ENCODE measurements at regions not wholly inside any gene's neighbourhood (a gene's known extent, or its start where the extent isn't known, plus 50 kb on each side); places are given as distances from the start of the nearest gene placed in this dataset.

DNA sequence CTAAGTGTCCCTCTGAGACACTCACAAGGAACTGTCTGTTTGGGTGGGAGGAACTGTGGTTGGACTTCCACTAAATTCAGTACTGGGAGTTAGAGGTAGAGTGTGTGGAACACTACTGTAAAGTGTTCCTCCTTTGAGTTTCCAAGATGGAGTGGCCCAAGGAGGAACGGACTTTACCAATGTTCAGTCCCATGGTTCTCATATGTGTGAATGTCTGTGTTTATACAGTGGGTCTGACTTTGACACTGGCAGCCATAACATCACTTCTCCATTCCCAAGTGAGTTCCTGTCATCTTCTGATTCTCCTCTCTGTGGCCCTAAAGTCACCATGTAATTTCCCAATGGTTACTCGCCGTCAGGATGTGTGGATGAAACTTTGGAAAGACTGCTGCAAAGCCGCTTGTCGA, 136.8 kb upstream of the SERP2 start:
- TF ChIP-seq, protein P1, sequence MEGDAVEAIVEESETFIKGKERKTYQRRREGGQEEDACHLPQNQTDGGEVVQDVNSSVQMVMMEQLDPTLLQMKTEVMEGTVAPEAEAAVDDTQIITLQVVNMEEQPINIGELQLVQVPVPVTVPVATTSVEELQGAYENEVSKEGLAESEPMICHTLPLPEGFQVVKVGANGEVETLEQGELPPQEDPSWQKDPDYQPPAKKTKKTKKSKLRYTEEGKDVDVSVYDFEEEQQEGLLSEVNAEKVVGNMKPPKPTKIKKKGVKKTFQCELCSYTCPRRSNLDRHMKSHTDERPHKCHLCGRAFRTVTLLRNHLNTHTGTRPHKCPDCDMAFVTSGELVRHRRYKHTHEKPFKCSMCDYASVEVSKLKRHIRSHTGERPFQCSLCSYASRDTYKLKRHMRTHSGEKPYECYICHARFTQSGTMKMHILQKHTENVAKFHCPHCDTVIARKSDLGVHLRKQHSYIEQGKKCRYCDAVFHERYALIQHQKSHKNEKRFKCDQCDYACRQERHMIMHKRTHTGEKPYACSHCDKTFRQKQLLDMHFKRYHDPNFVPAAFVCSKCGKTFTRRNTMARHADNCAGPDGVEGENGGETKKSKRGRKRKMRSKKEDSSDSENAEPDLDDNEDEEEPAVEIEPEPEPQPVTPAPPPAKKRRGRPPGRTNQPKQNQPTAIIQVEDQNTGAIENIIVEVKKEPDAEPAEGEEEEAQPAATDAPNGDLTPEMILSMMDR (IDR thresholded peaks at IDR 0.05): no peak
- H3K36me3 ChIP-seq (ENCODE audit: control insufficient read depth, insufficient read depth, low read length): no peaks in the 10 kb centered on the region
- H3K27me3 ChIP-seq (ENCODE audit: control insufficient read depth, insufficient read depth, low read length): no peaks in the 10 kb centered on the region
- WGBS (ENCODE audit: insufficient coverage): 94% methylated on average over 5 of the region's 5 CpGs
- Mint-ChIP-seq H3K9me3 (no peaks in the 10 kb centered on the region), H3K4me1 (peaks cover 7 to 14% of the 10 kb centered on the region in 2 donors), H3K4me3 (no peak overlapping the region), H3K27me3 (ENCODE audit: low read depth in 2 of 2) (peaks cover 0 to 7% of the 10 kb centered on the region in 2 donors), H3K27ac (peak overlapping the region in 1 of 2 donors; percentile 28), H3K36me3 (no peaks in the 10 kb centered on the region)
- no peak overlapping the region for H3K4me3 ChIP-seq (ENCODE audit: low read length)
- H3K4me1 ChIP-seq (ENCODE audit: control insufficient read depth, insufficient read depth, low read length): peaks cover 4% of the 10 kb centered on the region
- DNase-seq (no peak), ATAC-seq (no peak)
- H3K27ac ChIP-seq (ENCODE audit: low read length): no peak overlapping the region
- no peaks in the 10 kb centered on the region for H3K9me3 ChIP-seq (ENCODE audit: control insufficient read depth, insufficient read depth, low read length)
- intact Hi-C loops (cut with micrococcal nuclease): no loop called here

DNA sequence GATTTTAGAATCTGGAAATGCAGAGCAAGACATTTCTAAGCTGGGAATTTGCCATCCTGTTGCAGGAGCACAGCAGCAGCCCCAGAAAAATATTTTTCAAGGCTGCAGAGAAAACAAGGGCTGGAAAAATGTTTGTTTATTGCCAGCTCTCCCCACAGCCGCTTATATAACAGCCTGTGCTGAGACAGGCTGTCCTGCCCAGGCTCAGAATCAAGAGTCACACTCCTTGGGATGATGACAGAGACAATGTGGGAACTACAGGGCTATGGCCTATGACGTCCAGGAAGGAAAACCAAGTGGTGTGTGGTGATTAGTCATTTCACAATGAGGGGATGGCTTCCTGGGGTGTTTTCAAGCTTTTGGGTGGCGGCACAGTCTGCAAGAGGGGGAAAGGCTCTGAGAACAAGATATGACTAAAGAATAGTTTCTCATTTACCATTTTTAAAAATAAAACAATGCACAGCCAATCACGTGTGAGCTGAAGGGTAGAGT, 136.3 kb upstream of the SERP2 start:
- Histone ChIP-seq H3K9me3 (ENCODE audit: control insufficient read depth, insufficient read depth, low read length) (no peaks in the 10 kb centered on the region), H3K4me1 (ENCODE audit: control insufficient read depth, insufficient read depth, low read length) (peaks cover 4% of the 10 kb centered on the region), H3K27ac (ENCODE audit: low read length) (no peak overlapping the region), H3K36me3 (ENCODE audit: control insufficient read depth, insufficient read depth, low read length) (no peaks in the 10 kb centered on the region), H3K4me3 (ENCODE audit: low read length) (no peak overlapping the region), H3K27me3 (ENCODE audit: control insufficient read depth, insufficient read depth, low read length) (no peaks in the 10 kb centered on the region)
- TF ChIP-seq, protein P1 (IDR thresholded peaks at IDR 0.05): no peak
- Mint-ChIP-seq H3K36me3 (no peaks in the 10 kb centered on the region), H3K4me3 (no peak overlapping the region), H3K27me3 (ENCODE audit: low read depth in 2 of 2) (peaks cover 0 to 7% of the 10 kb centered on the region in 2 donors), H3K27ac (peak overlapping the region in 1 of 2 donors; percentile 28), H3K9me3 (no peaks in the 10 kb centered on the region), H3K4me1 (peaks cover 7 to 14% of the 10 kb centered on the region in 2 donors)
- ATAC-seq (peak; percentile 76 to 87 (median 78)), DNase-seq (peak in 1 of 2 donors; percentile 21)
- intact Hi-C loops (cut with micrococcal nuclease): no loop called here
- WGBS (ENCODE audit: insufficient coverage): 24% methylated on average over 3 of the region's 4 CpGs

DNA sequence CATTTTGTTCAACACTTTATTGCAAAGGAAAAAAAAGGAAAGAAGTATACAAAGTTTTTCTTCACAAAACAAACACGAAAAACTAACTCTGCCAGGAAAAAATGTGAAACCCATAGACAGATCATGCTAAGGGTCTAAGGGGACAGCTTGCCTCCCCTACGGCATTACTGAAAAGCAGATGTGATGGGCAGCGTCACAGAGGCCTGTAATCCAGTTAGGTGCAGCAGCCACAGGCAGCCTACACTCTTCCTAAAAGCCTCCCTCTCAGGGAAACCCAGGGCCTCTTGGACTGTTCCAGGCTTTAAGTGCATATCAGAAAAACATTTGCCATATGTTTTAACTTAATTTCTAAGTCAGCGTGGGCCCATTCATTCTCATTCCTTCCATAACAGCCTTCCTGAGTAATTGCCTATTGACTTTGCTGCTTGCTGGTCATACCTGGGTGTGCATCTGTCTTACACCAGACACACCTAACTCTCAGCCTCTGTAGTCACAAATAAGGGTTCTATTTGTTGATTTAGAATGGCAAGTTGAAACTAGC, 135.7 kb upstream of the SERP2 start:
- Histone ChIP-seq H3K27me3 (ENCODE audit: control insufficient read depth, insufficient read depth, low read length) (no peaks in the 10 kb centered on the region), H3K36me3 (ENCODE audit: control insufficient read depth, insufficient read depth, low read length) (no peaks in the 10 kb centered on the region), H3K27ac (ENCODE audit: low read length) (no peak overlapping the region), H3K9me3 (ENCODE audit: control insufficient read depth, insufficient read depth, low read length) (no peaks in the 10 kb centered on the region), H3K4me1 (ENCODE audit: control insufficient read depth, insufficient read depth, low read length) (peaks cover 4% of the 10 kb centered on the region), H3K4me3 (ENCODE audit: low read length) (no peak overlapping the region)
- ATAC-seq (no peak), DNase-seq (no peak)
- Mint-ChIP-seq H3K4me3 (no peak overlapping the region), H3K4me1 (peaks cover 7 to 15% of the 10 kb centered on the region in 2 donors), H3K27ac (peak overlapping the region in 1 of 2 donors; percentile 28), H3K9me3 (no peaks in the 10 kb centered on the region), H3K36me3 (no peaks in the 10 kb centered on the region), H3K27me3 (ENCODE audit: low read depth in 2 of 2) (peaks cover 0 to 6% of the 10 kb centered on the region in 2 donors)
- 78% methylated on average over 4 of the region's 4 CpGs for WGBS (ENCODE audit: insufficient coverage)
- TF ChIP-seq, protein P1 (IDR thresholded peaks at IDR 0.05): no peak
- intact Hi-C loops (cut with micrococcal nuclease): no loop called here

DNA sequence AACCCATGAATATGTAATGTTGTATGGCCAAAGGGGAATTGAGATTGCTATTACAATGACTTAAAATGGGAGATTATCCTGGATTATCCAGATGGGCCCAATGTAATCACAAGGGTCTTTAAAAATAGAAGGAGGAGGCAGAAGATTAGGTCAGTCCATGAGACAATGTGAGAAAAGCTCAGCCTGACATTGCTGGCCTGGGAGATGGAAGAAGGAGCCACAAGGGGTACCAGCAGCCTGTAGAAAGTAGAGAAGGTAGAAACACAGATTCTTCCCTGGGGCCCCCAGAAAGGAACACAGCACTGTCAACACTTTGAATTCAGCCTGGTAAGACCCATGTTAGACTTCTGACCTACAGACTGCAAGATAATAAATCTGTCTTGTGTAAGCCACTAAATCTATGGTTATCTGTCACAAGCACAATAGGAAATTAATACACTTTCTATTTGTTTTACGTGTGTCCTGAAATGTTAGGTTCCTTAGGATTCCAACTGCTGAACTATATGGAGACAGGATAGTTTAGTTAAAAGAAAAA, 132.9 kb upstream of the SERP2 start:
- Mint-ChIP-seq H3K27ac (no peak overlapping the region), H3K36me3 (no peaks in the 10 kb centered on the region), H3K27me3 (ENCODE audit: low read depth in 2 of 2) (peaks cover 0 to 5% of the 10 kb centered on the region in 2 donors), H3K9me3 (no peaks in the 10 kb centered on the region), H3K4me3 (no peak overlapping the region), H3K4me1 (peaks cover 7 to 21% of the 10 kb centered on the region in 2 donors)
- DNase-seq (no peak), ATAC-seq (no peak)
- H3K27ac ChIP-seq (ENCODE audit: low read length): no peak overlapping the region
- intact Hi-C loops (cut with micrococcal nuclease): no loop called here
- H3K4me3 ChIP-seq (ENCODE audit: low read length): no peak overlapping the region
- no peaks in the 10 kb centered on the region for H3K27me3 ChIP-seq (ENCODE audit: control insufficient read depth, insufficient read depth, low read length)
- no peaks in the 10 kb centered on the region for H3K36me3 ChIP-seq (ENCODE audit: control insufficient read depth, insufficient read depth, low read length)
- peaks cover 4% of the 10 kb centered on the region for H3K4me1 ChIP-seq (ENCODE audit: control insufficient read depth, insufficient read depth, low read length)
- WGBS (ENCODE audit: insufficient coverage): no CpG with 5 or more reads among the region's 1 CpG
- TF ChIP-seq, protein P1 (IDR thresholded peaks at IDR 0.05): no peak
- H3K9me3 ChIP-seq (ENCODE audit: control insufficient read depth, insufficient read depth, low read length): no peaks in the 10 kb centered on the region
